Stimulated activated CD8-positive, alpha-beta memory T cell treated with anti-CD3 and anti-CD28 coated beads, Interleukin-12 subunit alpha, Interleukin-12 subunit beta, amount 100 ng/mL, for 24 hours (primary cell): ENCODE measurements at regions not wholly inside any gene's neighbourhood (a gene's known extent, or its start where the extent isn't known, plus 50 kb on each side); places are given as distances from the start of the nearest gene placed in this dataset.
"Not testable (repeated sequence)": the region's sequence is repeated elsewhere in the genome, so short reads cannot be mapped to it uniquely, and the experiment has no call there.

Experiments
- DNase-seq: peaks from one replicate; pipeline ENCODE4 v3.0.0-alpha.2; 2020; ENCODE audit errors: extremely low read depth

DNA sequence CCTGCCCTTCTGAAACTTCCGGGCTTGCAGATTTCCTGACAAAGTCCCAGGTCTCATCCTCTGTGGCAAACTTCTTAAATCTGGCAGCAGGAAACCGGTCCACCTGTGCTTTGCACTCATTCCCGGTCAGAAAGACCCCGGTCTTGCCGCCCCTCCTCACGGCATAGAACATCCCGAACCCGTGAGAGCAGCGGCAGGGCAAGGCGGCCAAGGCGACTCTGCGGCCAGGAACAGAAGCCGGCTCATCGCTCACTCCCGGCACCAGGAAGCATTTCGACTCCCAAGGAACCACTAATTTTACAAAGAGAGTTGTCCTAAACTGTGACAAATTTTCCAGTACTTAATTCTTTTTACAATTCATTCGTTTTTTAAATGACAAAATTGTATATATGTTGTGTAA is 140.3 kb downstream of the USP22 start:
- not testable (repeated sequence) for DNase-seq

DNA sequence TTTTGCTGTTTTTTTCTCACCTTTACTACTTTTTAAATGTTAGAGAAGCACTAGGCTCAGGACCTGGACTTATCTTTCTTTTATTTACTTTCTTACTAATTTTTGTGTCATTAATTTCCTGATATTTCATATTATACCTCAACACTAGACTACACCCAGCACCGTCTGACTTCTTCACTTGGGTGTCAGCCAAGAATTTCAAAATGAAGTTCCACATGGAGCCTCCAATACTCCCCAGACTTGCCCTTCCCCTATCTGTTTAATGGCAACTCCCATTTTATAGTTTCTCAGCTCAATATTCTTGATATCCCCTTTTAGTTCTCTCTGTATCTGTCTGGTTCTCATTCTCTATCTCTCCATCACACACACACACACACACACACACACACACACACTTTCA is 139.3 kb downstream of the USP22 start:
- not testable (repeated sequence) for DNase-seq

DNA sequence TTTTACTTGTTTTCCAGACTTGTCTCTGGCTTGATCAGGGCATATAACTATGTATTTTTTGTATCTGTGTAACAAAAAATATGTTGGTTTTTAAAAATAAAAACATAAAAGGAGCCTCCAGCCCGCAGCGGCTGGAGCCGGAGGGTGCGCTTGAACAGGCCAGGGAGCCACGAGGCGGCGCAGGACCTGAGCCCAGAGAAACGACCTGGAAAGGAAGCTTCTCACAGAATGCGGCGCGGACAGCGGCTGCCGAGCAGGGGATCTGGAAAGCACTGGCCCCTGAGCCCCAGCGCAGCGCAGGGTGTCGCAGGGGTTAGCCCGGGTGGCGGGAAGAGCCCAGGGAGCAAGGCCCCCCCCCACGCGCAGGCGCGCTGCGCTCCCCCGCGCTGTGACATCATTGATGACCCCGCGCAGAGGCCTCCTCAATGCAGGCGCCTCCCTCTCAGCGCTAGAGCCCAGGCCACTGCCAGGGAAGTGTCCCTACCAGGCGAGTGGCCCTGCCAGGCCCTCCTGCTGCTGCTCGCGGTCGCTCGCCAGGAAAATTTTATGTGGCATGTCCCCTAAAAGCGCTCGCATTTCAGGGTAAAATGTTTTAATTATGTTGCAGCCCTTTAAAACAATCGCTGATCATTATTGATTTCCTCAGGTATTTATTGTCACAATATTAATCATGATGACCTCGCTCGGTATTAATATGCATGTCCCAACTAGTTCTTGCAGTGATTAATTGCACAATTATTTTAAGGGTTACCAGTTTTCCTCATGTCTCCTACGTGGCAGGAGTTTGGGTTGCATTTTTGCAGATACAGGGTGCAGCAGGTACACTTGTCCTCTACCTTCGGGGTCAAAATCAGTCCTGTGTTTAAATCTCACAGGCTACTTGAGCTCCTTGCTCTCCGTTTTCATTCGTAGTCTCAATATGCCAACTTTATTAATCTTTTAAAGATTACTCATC is 134.2 kb downstream of the USP22 start:
- DNase-seq = peak; percentile 48

DNA sequence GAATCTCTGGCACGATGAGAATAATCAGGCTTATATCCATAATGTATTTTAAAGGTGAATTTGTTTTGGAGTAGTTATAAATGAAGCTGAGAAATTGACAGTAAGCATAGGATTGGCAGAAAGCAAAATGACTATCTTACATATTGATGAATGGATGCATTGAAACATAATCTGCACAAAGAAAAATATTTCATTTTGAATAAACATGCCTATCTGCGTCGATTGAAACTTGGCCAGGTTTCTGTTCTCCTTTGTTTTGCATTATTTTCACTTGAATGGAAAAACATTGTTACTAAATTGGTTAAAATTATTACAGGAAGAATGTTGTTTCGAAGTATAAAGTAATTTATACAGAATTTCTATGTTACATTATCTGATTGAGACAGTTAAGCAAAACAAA is 128.2 kb downstream of the USP22 start:
- no peak for DNase-seq

DNA sequence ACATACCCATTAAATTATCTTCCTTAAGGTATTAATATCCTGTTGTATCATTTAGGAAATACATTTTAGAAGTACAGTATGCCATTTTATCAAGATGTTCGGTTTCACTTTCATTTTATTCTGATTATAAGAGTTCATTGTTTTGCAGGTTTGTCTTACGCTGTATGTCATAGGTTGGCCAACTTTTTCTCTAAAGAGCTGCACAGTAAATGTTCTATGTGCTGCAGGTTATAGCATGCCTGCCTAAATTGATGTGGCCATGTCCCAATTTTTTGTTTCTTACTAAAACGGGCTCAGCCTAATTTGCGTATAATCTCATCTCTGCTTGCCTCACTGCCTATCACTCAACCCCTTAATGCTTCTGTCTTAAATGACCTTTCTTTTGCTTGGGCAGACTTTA is 126.4 kb downstream of the USP22 start:
- no peak for DNase-seq

DNA sequence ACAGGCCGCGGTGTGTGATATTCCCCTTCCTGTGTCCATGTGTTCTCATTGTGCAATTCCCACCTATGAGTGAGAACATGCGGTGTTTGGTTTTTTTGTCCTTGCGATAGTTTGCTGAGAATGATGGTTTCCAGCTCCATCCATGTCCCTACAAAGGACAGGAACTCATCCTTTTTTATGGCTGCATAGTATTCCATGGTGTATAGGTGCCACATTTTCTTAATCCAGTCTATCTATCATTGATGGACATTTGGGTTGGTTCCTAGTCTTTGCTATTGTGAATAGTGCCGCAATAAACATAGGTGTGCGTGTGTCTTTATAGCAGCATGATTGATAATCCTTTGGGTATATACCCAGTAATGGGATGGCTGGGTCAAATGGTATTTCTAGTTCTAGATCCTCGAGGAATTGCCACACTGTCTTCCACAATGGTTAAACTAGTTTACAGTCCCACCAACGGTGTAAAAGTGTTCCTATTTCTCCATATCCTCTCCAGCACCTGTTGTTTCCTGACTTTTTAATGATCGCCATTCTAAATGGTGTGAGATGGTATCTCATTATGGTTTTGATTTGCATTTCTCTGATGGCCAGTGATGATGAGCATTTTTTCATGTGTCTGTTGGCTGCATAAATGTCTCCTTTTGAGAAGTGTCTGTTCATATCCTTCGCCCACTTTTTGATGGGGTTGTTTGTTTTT is 125.1 kb downstream of the USP22 start:
- DNase-seq = not testable (repeated sequence)

DNA sequence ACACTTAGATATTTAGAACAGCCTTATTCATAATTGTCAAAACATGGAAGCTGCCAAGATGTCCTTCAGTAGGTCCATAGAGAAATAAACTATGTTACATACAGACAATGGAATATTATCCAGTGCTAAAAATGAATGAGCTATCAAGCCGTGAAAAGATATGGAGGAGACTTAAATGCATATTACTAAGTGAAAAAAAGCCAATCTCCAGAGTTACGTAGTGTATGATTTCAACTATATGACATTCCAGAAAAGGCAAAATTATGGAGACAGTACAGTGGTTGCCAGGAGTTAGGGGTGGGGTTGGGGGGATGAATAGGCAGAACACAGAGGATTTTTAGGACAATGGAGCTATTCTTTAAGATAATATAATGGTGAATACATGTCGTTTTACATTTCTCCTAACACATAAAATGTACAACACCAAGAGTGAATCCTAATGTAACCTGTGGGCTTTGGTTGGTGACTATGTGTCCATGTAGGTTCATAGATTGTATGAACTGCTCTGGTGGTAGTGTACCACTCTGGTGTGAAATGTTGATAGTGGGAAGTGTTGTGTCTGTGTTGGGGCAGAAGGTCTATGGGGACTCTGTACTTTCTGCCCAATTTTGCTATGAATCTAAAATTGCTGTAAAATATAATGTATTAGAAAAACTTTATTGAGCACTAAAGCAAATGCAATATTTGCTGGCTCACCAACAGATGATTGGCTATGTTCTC is 122.6 kb downstream of the USP22 start:
- DNase-seq = no peak

DNA sequence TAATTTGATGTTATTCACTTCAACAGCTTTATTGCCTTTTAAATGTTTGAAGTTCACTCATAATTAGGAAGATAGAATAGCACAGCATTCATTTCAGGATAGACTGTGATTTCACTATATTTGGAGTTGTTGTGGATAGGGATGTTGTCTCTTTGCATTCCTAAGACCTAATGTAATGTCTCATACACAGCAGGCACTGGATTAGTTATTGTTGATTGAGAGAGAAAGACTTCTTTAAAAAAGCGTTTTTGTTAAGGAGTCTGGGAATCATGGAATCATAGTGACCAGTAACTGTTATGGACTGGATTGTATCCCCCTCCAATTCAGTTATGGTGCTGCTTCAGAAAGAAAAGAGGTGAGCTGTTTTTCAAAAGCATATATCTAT is 122.0 kb downstream of the USP22 start:
- no peak for DNase-seq

DNA sequence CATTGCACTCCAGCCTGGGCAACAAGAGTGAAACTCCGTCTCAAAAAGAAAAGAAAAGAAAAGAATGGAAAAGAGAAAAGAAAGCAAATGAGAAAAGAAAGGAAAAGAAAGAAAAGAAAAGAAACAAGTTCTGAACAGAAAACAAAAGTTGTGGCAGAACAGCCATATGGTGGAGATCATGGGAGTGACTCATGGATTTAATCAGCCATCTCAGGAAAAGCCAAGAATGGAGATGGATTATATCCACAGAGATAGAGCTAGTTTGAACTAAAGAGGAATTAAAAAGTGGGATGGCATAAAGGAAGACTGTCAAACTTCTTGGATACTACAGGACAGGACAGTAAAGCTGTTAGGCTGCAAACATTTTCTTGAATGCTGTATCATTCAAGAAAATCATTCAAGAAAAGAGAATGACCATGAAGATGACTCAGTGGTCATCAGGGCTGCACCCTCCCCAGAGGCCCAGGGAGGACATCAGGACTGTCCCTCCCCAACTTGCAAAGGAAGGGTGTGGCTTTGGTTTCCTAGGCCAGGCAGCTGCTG is 120.6 kb downstream of the USP22 start:
- DNase-seq = no peak

DNA sequence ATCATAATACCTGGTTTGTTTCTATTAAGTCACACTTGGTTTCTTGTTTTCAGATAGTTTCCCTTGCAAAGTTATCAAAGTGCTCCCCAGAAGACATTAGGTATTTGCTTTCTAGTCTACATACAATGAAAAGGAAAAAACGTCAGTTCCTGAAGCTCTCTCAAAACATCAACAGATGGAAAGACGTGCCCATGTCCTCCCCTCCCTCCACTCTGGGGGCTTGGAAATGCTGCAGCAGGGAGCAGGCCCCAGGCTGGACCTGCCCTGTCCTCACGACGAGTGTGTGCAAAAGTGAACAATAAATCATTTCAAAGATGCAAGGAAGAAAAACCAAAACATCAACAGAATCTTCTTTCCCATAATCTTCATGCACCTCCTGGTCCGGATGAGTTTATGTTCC is 118.5 kb downstream of the USP22 start:
- no peak for DNase-seq

DNA sequence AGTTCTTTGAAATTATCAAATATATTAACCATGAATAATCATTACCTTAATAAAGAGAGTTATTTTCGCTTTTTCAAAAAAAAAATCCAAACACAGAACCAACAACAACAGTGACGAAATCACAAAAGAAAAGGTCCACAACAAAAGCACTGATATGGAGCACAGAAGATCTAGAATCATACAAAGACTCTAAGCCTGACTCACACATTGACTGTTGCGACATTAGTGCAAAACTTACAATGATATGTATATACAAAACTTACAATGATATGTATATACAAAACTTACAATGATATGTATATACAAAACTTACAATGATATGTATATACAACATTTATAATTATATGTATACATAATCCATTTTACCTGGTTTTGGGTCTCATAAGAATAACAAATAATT is 117.7 kb downstream of the USP22 start:
- DNase-seq = no peak

DNA sequence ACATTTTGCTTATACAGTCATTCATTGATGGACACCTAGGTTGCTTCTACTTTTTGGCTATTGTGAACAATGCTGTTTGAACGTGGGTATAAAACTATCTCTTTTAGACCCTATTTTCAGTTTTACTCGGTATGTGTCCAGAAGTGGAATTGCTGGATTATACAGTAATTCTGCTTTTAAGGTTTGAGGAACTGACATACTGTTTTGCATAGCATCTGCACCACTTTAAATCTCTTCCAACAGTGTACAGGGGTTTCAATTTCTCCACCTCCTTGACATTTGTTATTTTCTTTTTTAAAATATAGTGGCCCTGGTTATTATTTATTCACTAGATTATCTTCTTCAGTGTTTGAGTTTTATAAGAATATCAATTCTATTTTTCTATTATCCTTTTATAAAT is 116.9 kb downstream of the USP22 start:
- no peak for DNase-seq

DNA sequence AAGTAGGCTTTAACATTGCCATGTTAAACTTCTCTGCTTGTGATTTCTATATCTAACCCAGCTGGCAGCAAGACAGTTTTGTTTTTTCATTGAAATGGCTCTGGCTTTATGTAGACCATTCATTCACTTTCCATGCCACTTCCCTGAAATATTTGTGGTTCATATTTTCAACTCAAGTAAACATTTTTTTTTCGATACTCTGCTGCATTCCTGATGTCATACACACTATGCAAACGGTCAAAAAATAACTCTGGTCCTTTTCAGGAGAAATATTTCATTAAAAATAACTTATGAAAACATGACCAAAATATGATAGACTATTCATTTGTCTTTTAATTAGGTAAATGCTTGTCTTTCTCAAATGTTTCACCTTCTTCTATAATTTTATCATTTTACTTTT is 116.3 kb downstream of the USP22 start:
- DNase-seq = no peak

DNA sequence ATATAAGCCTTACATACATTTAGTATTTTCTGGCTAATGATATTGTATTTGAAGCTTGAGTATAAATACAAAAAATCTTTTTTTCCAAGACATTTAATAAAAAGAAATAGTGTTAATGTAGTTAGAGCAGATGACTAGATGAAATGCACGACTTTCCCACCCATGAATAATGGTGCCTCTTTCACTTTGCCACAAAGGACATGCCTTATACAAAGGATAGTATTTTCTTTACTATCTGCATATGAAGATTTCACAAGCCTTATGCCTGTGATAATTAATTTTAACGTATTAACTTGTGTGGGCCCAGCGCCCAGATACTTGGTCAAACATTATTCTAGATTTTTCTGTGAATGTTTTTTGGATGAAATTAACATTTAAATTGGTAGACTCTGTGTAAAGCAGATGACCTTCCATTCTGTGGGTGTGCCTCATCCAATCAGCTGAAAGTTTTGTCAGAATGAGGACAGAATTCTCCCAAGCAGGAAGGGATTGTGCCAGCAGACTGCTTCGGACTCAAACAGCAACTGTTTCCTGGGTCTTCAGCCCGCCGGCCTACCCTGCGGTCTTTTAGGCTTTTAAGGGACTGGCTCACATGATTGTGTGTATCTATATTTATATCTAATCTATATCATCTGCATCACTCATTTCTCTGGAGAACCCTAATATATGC is 115.4 kb downstream of the USP22 start:
- no peak for DNase-seq

DNA sequence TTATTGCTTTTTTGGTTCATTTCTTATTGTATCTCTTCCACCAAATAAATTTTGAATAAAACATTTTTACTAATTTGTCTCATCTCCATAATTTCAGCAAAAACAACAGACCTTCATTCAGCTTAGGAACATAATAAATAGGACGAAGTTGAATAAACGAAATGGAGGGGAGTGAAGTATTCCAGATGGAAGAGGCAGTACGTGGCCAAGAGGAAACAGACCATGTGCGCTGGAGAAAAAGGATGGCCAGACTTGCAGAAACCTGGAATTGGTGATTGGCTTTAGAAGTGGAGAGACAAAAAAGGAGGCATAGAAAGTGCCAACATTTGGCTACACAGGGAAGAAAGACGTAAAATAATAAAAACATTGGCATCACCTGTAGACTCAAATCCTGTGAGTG is 113.5 kb downstream of the USP22 start:
- no peak for DNase-seq

DNA sequence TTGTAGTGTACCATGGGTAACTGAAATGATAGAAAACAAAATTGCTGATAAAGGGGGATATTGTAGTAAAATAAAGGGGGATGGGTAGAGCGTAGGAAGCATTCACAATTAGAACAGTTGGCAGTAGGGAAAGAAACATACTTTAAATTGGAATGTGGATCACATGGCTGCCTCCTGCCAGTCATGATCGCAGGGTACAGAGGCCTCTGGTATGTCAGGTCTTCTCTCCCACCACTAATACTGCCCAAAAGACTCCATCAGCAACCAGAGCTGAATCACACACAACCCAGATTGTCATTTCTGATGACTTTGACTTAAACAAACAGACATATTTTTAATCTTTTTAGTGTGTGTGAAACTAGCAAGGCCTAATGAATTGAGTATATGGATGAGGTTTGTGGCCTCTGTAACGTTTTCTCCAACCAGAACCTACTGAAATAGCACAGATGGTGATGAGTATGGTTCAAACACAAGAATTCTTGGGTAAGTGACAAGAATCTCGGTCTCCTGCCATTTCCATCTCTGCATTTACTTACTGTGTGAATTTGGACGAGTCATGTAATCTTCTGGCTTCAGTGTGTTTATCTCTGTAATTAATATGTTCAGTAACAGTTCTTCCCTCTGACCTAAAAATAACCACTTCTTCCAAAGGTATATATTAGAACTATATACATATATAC is 112.6 kb downstream of the USP22 start:
- no peak for DNase-seq

DNA sequence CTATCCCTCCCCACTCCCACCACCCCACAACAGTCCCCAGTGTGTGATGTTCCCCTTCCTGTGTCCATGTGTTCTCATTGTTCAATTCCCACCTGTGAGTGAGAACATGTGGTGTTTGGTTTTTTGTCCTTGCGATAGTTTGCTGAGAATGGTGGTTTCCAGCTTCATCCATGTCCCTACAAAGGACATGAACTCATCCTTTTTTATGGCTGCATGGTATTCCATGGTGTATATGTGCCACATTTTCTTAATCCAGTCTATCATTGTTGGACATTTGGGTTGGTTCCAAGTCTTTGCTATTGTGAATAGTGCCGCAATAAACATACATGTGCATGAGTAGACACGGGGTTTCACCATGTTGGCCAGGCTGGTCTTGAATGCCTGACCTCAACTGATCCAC is 109.8 kb downstream of the USP22 start:
- DNase-seq = not testable (repeated sequence)

DNA sequence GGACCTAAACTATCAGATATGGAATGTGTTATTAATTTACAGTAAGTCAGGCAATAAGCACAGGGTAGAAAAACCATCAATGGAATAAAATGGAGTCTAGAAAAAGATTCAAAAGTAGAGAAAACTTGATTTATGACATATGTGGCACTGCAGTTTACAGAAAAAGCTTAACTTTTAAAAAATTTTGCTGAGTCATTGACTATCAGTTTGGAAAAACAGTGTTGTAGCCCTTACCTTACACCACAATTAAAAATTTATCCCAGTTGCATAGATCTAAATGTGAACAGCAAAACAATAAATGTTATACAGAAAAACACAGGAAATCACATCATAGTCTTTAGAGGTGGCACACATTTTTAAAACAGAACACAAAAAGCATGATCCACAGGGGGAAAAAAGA is 108.5 kb downstream of the USP22 start:
- DNase-seq = no peak

DNA sequence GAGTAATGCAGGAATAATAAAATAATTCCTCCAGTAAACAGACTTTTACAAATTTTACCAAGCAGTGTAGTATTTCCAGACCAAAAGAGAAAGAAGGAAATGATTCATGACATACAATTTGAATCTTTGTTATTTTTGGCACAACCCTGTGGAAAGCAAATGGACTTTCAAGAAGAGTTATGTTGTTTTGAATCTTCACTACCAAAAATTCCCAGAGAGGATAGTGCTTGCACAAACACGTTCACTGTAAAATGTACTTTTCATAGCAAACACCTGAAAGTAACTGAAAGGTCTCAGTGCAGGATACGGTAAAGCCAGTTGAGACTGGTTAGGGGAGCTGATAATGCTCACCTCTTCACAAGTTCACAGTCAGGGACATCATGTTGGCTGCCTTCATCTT is 107.1 kb downstream of the USP22 start:
- no peak for DNase-seq

DNA sequence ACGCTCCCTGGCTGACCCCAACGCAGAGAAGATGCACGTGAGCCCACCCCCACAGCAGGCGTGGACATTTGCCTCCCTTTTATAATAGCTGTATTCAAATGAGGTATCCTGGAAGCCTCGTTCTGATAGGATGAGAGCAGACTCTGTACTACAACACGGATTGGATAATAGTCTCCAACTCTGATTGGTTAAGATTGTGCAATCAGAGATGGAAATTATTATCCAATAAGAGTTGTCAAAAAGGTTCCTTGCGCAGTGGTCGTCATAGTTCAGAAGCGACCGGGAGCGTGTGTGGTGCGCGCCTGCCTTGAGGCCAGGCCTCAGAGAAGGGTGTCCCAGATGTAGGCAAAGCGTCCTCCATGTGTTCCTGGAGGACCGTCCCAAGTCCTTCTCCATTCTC is 104.6 kb downstream of the USP22 start:
- no peak for DNase-seq

DNA sequence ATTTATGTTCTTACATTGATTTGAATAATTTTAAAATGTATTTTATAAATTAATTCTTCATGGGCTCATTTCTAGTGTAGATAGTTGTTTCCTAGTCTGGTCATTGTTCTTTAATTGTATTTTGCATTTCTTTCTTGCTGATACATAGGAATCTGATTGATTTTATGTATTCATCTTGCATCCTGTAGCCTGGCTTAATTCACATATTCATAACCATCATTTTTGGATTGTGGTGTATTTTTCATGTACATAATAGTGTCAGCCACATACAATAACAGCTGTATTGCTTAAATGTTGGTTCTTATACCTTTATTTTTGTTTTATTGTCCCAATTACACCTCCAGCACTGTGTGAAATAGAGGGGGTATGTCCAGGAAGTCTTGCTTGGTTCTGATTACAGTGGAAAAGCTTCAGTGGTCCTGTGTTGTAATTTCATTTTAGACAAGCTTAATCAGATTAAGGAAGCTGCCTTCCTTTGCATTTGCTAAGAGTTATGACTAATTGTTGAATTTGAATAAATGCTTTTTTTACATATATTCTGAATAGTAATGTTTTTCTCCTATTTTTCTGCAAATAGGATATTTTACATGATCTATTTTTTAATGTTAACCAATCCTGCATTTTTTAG is 103.7 kb downstream of the USP22 start:
- DNase-seq = no peak
